NCI-H2081 (cell line): ENCODE measurements at regions not wholly inside any gene's neighbourhood (a gene's known extent, or its start where the extent isn't known, plus 50 kb on each side); places are given as distances from the start of the nearest gene placed in this dataset.
A peak's percentile ranks its signal among the peaks of the same experiment; 100 is the strongest.
"Not testable (repeated sequence)": the region's sequence is repeated elsewhere in the genome, so short reads cannot be mapped to it uniquely, and the experiment has no call there.

Source experiments
- DNase-seq, 2 experiments: peaks; one replicate each; lab custom pipeline; 2025; lab: John Stamatoyannopoulos, UW

DNA sequence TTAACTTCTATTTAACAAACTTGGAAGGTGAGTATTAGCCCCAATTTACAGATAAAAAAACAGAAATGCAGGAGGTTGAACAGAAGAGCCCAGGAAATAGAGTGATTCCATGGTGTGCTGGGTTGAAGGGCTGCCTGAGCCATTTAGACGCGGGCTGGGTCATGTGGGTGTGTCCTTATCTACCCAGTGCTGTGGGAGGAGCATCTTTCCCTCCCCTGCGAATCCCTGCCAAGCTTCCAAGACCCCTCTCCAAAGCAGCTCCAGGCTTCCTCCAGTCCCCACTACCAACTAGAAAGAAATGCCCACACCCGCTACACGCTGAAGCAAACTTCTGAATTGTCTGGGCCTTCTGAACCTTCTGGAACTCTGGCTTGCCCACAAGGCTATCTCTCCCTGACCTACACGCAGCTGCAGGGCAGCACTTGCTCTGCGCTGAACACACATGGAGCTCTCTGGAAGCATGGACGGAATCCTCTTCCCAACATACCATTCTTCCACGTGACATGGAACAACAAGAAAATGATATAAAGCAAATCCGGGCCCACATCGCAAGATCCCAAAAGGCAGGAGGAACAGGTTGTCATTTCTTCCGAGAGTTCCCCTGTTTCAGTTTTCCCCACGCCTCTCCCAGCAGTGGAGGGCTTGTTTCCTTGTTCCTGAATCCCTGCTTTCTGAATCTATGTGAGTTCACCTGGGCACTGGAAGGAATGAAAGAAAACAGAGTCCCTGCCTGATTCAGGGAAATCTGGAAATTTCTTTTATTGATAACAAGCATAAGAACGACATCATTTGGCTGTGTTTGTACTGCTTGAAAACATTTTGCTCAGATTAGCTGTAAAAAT is 562.7 kb upstream of the ID2 start:
- no peak for DNase-seq

- no peak for DNase-seq
These were observed 561.9 kb upstream of the ID2 start for GRCh38 chr2:8119782-8120505.

DNA sequence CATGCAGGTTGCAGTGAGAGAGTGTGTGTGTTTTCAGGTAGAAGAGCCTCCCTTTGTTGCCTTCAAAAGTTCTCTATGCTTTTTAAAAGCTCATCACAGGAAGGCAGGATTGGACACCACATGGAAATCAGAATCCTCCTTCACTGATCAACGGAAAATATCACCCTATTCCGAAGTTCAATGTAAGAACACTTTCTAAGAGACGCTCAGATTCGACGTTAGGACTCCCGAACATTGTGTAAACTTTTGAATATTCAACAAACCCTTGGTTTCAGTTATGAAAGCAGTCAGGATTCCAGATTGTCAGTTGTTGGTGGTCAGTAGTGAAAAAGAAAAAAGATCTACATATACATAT is 561.4 kb upstream of the ID2 start:
- DNase-seq = no peak

- DNase-seq = no peak
These were observed 560.6 kb upstream of the ID2 start for GRCh38 chr2:8121022-8121825.

DNA sequence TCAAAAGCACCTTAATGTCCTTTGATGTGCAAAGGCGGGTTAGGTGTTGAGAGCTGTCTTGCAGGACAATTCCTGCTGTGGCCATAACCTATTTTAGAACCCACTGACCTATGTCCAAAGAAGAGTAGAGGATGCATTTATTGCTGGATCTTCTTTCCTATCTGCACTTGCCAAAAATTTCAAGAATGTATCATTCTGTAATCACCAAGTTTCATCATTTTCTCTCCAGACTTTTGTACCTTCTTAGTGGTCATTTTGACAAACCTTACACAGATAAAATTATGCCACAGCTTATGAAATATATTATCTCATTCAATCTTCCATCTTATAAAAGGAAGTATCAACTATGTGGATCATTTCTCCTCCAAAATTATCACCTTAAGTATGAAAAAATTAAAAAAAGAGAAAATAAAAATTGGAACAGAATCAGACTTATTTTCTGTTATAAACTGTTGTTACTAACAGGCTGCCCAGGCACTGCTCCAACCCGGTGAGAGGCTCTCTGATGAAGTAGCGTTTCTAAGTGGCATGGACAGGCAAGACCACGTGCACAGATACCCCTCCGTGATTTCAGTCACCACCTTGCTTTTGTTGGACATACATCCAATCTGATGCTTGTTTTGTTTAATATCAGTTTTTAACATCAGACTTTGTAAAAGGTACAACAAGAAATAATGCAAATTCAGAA is 559.9 kb upstream of the ID2 start:
- DNase-seq = no peak

GRCh38 chr2:8122520-8122919 is 559.3 kb upstream of the ID2 start:
- no peak for DNase-seq

DNA sequence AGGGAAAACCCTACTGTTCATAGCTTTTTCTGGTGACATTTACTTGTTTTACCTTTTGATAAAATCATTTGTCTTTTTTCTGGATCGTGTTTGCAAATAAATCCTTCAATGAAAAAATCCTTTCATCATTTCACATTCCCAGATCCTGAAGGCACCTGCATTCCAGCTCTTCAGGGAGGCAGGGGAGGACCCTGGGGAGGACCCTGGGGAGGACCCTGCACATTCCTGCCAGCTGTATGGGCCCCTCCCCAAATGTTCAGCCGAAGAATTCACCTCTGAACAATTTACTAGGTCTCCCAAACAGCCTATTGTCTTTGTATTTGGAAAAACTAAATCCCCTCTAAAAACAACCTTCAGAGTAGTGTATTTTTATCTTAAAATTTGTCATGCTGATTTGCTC is 558.4 kb upstream of the ID2 start:
- no peak for DNase-seq

- DNase-seq = no peak
These were observed 555.8 kb upstream of the ID2 start for GRCh38 chr2:8125741-8126711.

GRCh38 chr2:8126783-8127182 is 555.1 kb upstream of the ID2 start:
- no peak for DNase-seq

DNA sequence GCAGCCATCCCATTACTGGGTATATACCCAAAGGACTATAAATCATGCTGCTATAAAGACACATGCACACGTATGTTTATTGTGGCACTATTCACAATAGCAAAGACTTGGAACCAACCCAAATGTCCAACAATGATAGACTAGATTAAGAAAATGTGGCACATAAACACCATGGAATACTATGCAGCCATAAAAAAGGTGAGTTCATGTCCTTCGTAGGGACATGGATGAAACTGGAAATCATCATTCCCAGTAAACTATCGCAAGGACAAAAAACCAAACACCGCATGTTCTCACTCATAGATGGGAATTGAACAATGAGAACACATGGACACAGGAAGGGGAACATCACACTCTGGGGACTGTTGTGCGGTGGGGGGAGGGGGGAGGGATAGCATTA is 550.4 kb upstream of the ID2 start:
- DNase-seq = not testable (repeated sequence)

- no peak for DNase-seq
These were observed 549.5 kb upstream of the ID2 start for GRCh38 chr2:8132351-8132831.

DNA sequence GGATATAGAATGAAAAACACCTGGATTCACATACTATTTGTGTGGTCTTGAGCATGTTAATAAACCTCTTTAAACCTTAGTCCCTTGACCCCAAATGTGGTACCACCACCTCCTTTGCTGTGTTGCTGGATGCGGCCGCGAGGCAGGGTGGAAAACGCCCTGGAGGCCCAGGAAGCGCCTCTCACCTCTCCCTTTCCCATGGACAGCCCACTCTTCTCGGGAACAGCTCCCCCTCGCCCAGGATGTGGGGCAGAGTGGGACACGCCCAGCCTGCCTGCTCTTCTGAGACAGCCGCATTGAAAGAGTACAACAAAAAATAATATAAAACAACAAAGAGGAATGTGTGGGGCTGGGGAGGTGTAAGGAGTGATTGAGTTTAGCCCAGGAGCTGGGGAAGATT is 549.0 kb upstream of the ID2 start:
- no peak for DNase-seq

DNA sequence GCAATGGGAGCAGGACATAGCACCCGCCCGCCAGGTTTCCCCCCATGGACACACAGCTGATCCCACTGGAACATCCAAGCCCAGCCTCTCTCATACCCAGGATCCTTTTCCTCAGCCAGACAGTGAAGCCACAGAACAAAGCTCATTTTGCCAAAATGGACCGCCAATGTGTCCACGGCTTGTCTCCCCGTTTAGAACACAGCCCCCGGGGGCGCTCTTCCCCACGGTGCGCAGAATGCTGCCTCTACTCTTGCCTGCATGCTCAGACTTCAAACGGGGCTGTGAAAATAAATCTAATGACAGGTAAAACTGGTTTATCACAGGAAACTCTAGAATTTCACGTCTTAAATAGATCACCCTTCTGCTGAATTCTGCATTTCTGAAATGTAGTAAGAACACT is 548.5 kb upstream of the ID2 start:
- DNase-seq = no peak

- DNase-seq = no peak
These were observed 547.9 kb upstream of the ID2 start for GRCh38 chr2:8133913-8134472.

DNA sequence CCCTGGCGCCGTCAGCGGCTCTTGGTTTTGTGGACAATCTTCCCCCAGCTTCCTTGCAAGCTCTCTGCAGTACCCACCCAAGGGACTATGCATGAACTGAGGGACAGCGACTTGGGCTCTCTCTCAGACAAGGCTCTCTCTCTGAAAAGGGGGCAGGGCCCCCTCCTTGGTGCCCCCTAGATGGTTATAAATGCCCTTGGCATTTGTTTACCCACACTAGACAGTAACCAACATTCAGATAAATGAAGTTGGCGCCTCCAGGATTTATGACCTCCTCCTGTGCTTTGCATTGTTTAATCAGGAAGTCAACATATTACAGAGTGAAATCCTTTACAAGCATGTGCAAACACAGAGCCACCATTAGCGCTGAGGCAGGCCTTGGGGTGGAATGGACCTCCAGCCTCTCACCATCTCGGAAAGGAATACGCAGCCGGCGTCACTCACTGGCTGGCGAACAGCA is 547.4 kb upstream of the ID2 start:
- DNase-seq = peak; percentile 14 to 59

- no peak for DNase-seq
These were observed 546.7 kb upstream of the ID2 start for GRCh38 chr2:8134985-8135682.

GRCh38 chr2:8137801-8138200 is 544.1 kb upstream of the ID2 start:
- no peak for DNase-seq

- no peak for DNase-seq
These were observed 543.3 kb upstream of the ID2 start for GRCh38 chr2:8138525-8138922.

- DNase-seq = no peak
These were observed 542.8 kb upstream of the ID2 start for GRCh38 chr2:8138923-8139667.
